HepG2 (cell line): ENCODE measurements at regions not wholly inside any gene's neighbourhood (a gene's known extent, or its start where the extent isn't known, plus 50 kb on each side); places are given as distances from the start of the nearest gene placed in this dataset.

Experiments used
- ATAC-seq: fragments of 200-7000 bp; cut with Tn5 transposase; 3 replicates; pipeline ENCODE4 v1.9.1; 2020; ENCODE audit warnings: mild to moderate bottlenecking, moderate library complexity
- BruUV-seq: library from RNA; stranded (reverse); fragments of 400-500 nt; replicated peaks from 2 replicates; lab custom pipeline; 2021; lab: Mats Ljungman, UMichigan
- CTCF ChIA-PET: fragments of 300-600 bp; formaldehyde crosslinking; extraction: SDS; loops from one replicate; lab custom pipeline; 2021; ENCODE audit warnings: low total read pairs, inconsistent platforms, low intra/inter-chr PET ratio; lab: Yijun Ruan, JAX
- POLR2A ChIA-PET: fragments of 350-600 bp; sonication (Branson Sonifier 250); formaldehyde crosslinking; loops from one replicate; lab custom pipeline; 2020; ENCODE audit warnings: antibody characterized with exemption, inconsistent platforms; lab: Yijun Ruan, JAX
- DNase-seq: peaks from one replicate; pipeline ENCODE4 v3.0.0-alpha.2; 2015; ENCODE audit warnings: low spot score
- FAIRE-seq: peaks from 3 replicates; lab custom pipeline; 2011; peaks lifted over from hg19 to GRCh38; lab: Jason Lieb, UNC
- H2AFZ ChIP-seq: one replicate; pipeline ENCODE4 v1.6.1; 2011; ENCODE audit warnings: low read length, inconsistent platforms
- H3K27ac ChIP-seq: fragments of 300-600 bp; 3 replicates; pipeline ENCODE4 v1.8.0; 2011; ENCODE audit warnings: mixed run types, mild to moderate bottlenecking, mixed read lengths, low read length, inconsistent platforms; ENCODE audit not compliant: insufficient read depth; ENCODE audit errors: extremely low read length
- H3K27me3 ChIP-seq, 2 experiments: fragments of 200-600 bp in 1 of 2; 2 replicates in 1 of 2; 3 replicates in 1 of 2; pipeline versions ENCODE4 v1.6.0 to v1.8.0; 2011; ENCODE audit warnings: low read length in 2 of 2, mild to moderate bottlenecking in 2 of 2, moderate library complexity in 2 of 2, inconsistent platforms in 1 of 2; ENCODE audit not compliant: insufficient read depth in 2 of 2, control insufficient read depth in 1 of 2
- H3K36me3 ChIP-seq, 2 experiments: fragments of 200-600 bp in 1 of 2; replicated peaks in 1 of 2; 2 replicates in 1 of 2; 3 replicates in 1 of 2; pipeline versions ENCODE4 v1.5.1 to v1.8.0; 2011; ENCODE audit warnings: low read length in 2 of 2, inconsistent platforms in 1 of 2; ENCODE audit not compliant: insufficient read depth in 2 of 2, control insufficient read depth in 1 of 2
- H3K4me1 ChIP-seq: 2 replicates; pipeline ENCODE4 v1.5.1; 2012; ENCODE audit warnings: low read length, inconsistent platforms; ENCODE audit not compliant: insufficient read depth
- H3K4me2 ChIP-seq: 2 replicates; pipeline ENCODE4 v1.6.0; 2011; ENCODE audit warnings: low read depth, low read length, inconsistent platforms
- H3K4me3 ChIP-seq, 3 experiments: fragments of 200-600 bp in 1 of 3; sonication (generic), shearing (Covaris generic) in 1 of 3; replicated peaks in 1 of 3; 2 replicates each; pipeline ENCODE4 v1.5.1; 2011 to 2016; ENCODE audit warnings: low read length in 3 of 3, inconsistent platforms in 2 of 3, low read depth in 2 of 3, mild to moderate bottlenecking in 2 of 3, control low read depth in 1 of 3, mixed read lengths in 1 of 3; ENCODE audit not compliant: insufficient read depth in 1 of 3
- H3K79me2 ChIP-seq: one replicate; pipeline ENCODE4 v1.6.1; 2011; ENCODE audit warnings: low read length, inconsistent platforms; ENCODE audit not compliant: insufficient read depth
- H3K9ac ChIP-seq: 2 replicates; pipeline ENCODE4 v1.6.0; 2011; ENCODE audit warnings: mild to moderate bottlenecking, low read depth, low read length, inconsistent platforms; ENCODE audit not compliant: insufficient read depth
- H3K9me3 ChIP-seq: 2 replicates; pipeline ENCODE4 v1.5.1; 2012; ENCODE audit warnings: mild to moderate bottlenecking, low read length
- H4K20me1 ChIP-seq: 2 replicates; pipeline ENCODE4 v1.6.0; 2011; ENCODE audit warnings: inconsistent platforms, mild to moderate bottlenecking, low read length, moderate library complexity; ENCODE audit not compliant: insufficient read depth
- ATRX ChIP-seq: sonication (generic); formaldehyde crosslinking; IDR thresholded peaks from 2 replicates; pipeline ENCODE4 v1.4.0; 2020; ENCODE audit warnings: missing genetic modification reagents, borderline replicate concordance
- MAZ ChIP-seq, 2 experiments: sonication (generic) in 1 of 2; formaldehyde crosslinking in 1 of 2; IDR thresholded peaks; 2 replicates each; pipeline versions ENCODE4 v1.5.0 to v1.6.1; 2012 to 2020; ENCODE audit warnings: low read depth in 2 of 2, mild to moderate bottlenecking in 2 of 2, borderline replicate concordance in 1 of 2, improper control_type of control experiment in 1 of 2, low read length in 1 of 2, missing genetic modification reagents in 1 of 2, moderate library complexity in 1 of 2
- MEIS2 ChIP-seq: sonication (generic); formaldehyde crosslinking; IDR thresholded peaks from 2 replicates; pipeline ENCODE4 v1.9.0; 2021; ENCODE audit warnings: mild to moderate bottlenecking, missing genetic modification reagents
- PRMT3 ChIP-seq: sonication (generic); formaldehyde crosslinking; IDR thresholded peaks from 2 replicates; pipeline ENCODE4 v1.8.1; 2022; ENCODE audit warnings: low read depth, mild to moderate bottlenecking, moderate library complexity, missing genetic modification reagents, borderline replicate concordance
- SNAI1 ChIP-seq: sonication (generic); formaldehyde crosslinking; IDR thresholded peaks from 2 replicates; pipeline ENCODE4 v1.5.0; 2020; ENCODE audit warnings: mild to moderate bottlenecking, missing genetic modification reagents, borderline replicate concordance
- TEAD2 ChIP-seq: sonication (generic); formaldehyde crosslinking; IDR thresholded peaks from 2 replicates; pipeline ENCODE4 v1.9.0; 2021; ENCODE audit warnings: missing genetic modification reagents
- TMF1 ChIP-seq: sonication (generic); formaldehyde crosslinking; IDR thresholded peaks from 2 replicates; pipeline ENCODE4 v1.8.1; 2022; ENCODE audit warnings: low read depth, missing genetic modification reagents
- ZBTB39 ChIP-seq: sonication (generic); formaldehyde crosslinking; IDR thresholded peaks from 2 replicates; pipeline ENCODE4 v1.5.0; 2020; ENCODE audit warnings: missing genetic modification reagents
- ZFP41 ChIP-seq: sonication (generic); formaldehyde crosslinking; IDR thresholded peaks from 2 replicates; pipeline ENCODE4 v1.4.0; 2020; ENCODE audit warnings: mild to moderate bottlenecking, missing genetic modification reagents, borderline replicate concordance
- ZNF816 ChIP-seq: sonication (generic); formaldehyde crosslinking; IDR thresholded peaks from 2 replicates; pipeline ENCODE4 v1.8.0; 2022; ENCODE audit warnings: missing genetic modification reagents, mild to moderate bottlenecking, borderline replicate concordance
- ZSCAN22 ChIP-seq: sonication (generic); formaldehyde crosslinking; IDR thresholded peaks from 2 replicates; pipeline ENCODE4 v1.4.0; 2020; ENCODE audit warnings: mild to moderate bottlenecking, missing genetic modification reagents
- WGBS: methylation state at CpG from one replicate; pipeline ENCODE4 v1.1.6; 2017; ENCODE audit warnings: low lambda C conversion rate; 5-methylcytosine and 5-hydroxymethylcytosine counted together
- in situ Hi-C: cut with HindIII; loops from 2 replicates; pipeline ENCODE4 v1.10.0; 2017; ENCODE audit warnings: low pct_unique_long_range_greater_than_20kb; ENCODE audit not compliant: extremely low pct_ligation_motif_present
- intact Hi-C: fragments of 100-400 bp; cut with micrococcal nuclease; formaldehyde crosslinking; loops from one replicate; pipeline ENCODE4 v1.10.0; 2022; ENCODE audit not compliant: unreplicated experiment
- TF ChIP-seq, protein P1 (sequence below): sonication (generic); formaldehyde crosslinking; IDR thresholded peaks from 2 replicates; pipeline ENCODE4 v1.4.0; 2020; ENCODE audit warnings: missing genetic modification reagents, borderline replicate concordance
- TF ChIP-seq, protein P2 (sequence below): IDR thresholded peaks from 2 replicates; pipeline ENCODE4 v1.6.1; 2016; ENCODE audit warnings: low read depth, missing genetic modification reagents, missing compliant biosample characterization

- Histone ChIP-seq H3K4me1 (no peaks in the 10 kb centered on the region), H3K36me3 (no peaks in the 10 kb centered on the region), H4K20me1 (no peaks in the 10 kb centered on the region), H3K27ac (no peak overlapping the region), H3K9ac (no peak overlapping the region), H3K79me2 (no peaks in the 10 kb centered on the region), H3K4me2 (no peak overlapping the region), H3K9me3 (no peaks in the 10 kb centered on the region), H3K27me3 (no peaks in the 10 kb centered on the region), H2AFZ (no peak overlapping the region), H3K4me3 (no peak overlapping the region)
- 4% methylated on average over 4 of the region's 4 CpGs for WGBS
- in situ Hi-C loops = no loop called here
- DNase-seq = no peak
- ATAC-seq = no peak
- ChIA-PET POLR2A (no interaction called here), CTCF (no interaction called here)
- intact Hi-C loops = no loop called here
- BruUV-seq = no TSS peak
- FAIRE-seq = no peak
- TF ChIP-seq SNAI1 (CRISPR knock-in tag) (no peak), ZFP41 (CRISPR knock-in tag) (no peak), MAZ (IDR thresholded peaks at IDR 0.05; ENCODE audit: borderline replicate concordance, low read depth, low read length) (no peak), MAZ (CRISPR knock-in tag; IDR thresholded peaks at IDR 0.05; ENCODE audit: low read depth) (no peak), TMF1 (CRISPR knock-in tag) (no peak), ZBTB39 (no peak), ZSCAN22 (CRISPR knock-in tag) (no peak), ATRX (CRISPR knock-in tag) (no peak), MEIS2 (CRISPR knock-in tag) (no peak), TEAD2 (no peak), PRMT3 (CRISPR knock-in tag) (no peak), ZNF816 (CRISPR knock-in tag) (no peak)
- TF ChIP-seq, protein P1, sequence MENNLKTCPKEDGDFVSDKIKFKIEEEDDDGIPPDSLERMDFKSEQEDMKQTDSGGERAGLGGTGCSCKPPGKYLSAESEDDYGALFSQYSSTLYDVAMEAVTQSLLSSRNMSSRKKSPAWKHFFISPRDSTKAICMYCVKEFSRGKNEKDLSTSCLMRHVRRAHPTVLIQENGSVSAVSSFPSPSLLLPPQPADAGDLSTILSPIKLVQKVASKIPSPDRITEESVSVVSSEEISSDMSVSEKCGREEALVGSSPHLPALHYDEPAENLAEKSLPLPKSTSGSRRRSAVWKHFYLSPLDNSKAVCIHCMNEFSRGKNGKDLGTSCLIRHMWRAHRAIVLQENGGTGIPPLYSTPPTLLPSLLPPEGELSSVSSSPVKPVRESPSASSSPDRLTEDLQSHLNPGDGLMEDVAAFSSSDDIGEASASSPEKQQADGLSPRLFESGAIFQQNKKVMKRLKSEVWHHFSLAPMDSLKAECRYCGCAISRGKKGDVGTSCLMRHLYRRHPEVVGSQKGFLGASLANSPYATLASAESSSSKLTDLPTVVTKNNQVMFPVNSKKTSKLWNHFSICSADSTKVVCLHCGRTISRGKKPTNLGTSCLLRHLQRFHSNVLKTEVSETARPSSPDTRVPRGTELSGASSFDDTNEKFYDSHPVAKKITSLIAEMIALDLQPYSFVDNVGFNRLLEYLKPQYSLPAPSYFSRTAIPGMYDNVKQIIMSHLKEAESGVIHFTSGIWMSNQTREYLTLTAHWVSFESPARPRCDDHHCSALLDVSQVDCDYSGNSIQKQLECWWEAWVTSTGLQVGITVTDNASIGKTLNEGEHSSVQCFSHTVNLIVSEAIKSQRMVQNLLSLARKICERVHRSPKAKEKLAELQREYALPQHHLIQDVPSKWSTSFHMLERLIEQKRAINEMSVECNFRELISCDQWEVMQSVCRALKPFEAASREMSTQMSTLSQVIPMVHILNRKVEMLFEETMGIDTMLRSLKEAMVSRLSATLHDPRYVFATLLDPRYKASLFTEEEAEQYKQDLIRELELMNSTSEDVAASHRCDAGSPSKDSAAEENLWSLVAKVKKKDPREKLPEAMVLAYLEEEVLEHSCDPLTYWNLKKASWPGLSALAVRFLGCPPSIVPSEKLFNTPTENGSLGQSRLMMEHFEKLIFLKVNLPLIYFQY (CRISPR knock-in tag) = no peak
- TF ChIP-seq, protein P2, sequence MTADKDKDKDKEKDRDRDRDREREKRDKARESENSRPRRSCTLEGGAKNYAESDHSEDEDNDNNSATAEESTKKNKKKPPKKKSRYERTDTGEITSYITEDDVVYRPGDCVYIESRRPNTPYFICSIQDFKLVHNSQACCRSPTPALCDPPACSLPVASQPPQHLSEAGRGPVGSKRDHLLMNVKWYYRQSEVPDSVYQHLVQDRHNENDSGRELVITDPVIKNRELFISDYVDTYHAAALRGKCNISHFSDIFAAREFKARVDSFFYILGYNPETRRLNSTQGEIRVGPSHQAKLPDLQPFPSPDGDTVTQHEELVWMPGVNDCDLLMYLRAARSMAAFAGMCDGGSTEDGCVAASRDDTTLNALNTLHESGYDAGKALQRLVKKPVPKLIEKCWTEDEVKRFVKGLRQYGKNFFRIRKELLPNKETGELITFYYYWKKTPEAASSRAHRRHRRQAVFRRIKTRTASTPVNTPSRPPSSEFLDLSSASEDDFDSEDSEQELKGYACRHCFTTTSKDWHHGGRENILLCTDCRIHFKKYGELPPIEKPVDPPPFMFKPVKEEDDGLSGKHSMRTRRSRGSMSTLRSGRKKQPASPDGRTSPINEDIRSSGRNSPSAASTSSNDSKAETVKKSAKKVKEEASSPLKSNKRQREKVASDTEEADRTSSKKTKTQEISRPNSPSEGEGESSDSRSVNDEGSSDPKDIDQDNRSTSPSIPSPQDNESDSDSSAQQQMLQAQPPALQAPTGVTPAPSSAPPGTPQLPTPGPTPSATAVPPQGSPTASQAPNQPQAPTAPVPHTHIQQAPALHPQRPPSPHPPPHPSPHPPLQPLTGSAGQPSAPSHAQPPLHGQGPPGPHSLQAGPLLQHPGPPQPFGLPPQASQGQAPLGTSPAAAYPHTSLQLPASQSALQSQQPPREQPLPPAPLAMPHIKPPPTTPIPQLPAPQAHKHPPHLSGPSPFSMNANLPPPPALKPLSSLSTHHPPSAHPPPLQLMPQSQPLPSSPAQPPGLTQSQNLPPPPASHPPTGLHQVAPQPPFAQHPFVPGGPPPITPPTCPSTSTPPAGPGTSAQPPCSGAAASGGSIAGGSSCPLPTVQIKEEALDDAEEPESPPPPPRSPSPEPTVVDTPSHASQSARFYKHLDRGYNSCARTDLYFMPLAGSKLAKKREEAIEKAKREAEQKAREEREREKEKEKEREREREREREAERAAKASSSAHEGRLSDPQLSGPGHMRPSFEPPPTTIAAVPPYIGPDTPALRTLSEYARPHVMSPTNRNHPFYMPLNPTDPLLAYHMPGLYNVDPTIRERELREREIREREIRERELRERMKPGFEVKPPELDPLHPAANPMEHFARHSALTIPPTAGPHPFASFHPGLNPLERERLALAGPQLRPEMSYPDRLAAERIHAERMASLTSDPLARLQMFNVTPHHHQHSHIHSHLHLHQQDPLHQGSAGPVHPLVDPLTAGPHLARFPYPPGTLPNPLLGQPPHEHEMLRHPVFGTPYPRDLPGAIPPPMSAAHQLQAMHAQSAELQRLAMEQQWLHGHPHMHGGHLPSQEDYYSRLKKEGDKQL (CRISPR knock-in tag) = no peak
Measured at GRCh38 chr11:98358551-98358950, 662.2 kb upstream of the CNTN5 start.
